ENCODE measurements at regions not wholly inside any gene's neighbourhood (a gene's known extent, or its start where the extent isn't known, plus 50 kb on each side); places are given as distances from the start of the nearest gene placed in this dataset.

- Histone ChIP-seq H3K27me3 (replicated peaks; ENCODE audit: insufficient read depth, low read length) (no peaks in the 10 kb centered on the region), H3K36me3 (replicated peaks; ENCODE audit: insufficient read depth, low read length) (no peaks in the 10 kb centered on the region), H3K9me3 (replicated peaks; ENCODE audit: insufficient read depth, low read length) (no peaks in the 10 kb centered on the region), H2AFZ (ENCODE audit: low read length) (no peak overlapping the region), H3K4me3 (ENCODE audit: low read length) (no peak overlapping the region), H3K9me2 (replicated peaks; ENCODE audit: insufficient read depth, low read length) (no peaks in the 10 kb centered on the region), H4K20me1 (ENCODE audit: insufficient read depth, low read length) (no peaks in the 10 kb centered on the region), H3K79me2 (ENCODE audit: low read length) (no peaks in the 10 kb centered on the region), H3K4me2 (ENCODE audit: low read depth, low read length) (no peak overlapping the region), H3K27ac (ENCODE audit: low read length) (no peak overlapping the region), H3K4me1 (ENCODE audit: low read length) (peaks cover 11% of the 10 kb centered on the region), H3K9ac (ENCODE audit: low read length) (no peak overlapping the region), H3F3A (ENCODE audit: insufficient read depth, low read length) (peaks cover 7% of the 10 kb centered on the region)
- DNase-seq: no peak
- no peak for TF ChIP-seq EZH2 (optimal IDR thresholded peaks at IDR 0.05; ENCODE audit: low read depth, low read length)
Measured at GRCh38 chr15:57785039-57785438, 78.5 kb downstream of the POLR2M start.

- H2AFZ ChIP-seq (ENCODE audit: low read length): no peak overlapping the region
- H3K4me1 ChIP-seq (ENCODE audit: low read length): peaks cover 3% of the 10 kb centered on the region
- no peak for DNase-seq
- no peaks in the 10 kb centered on the region for H3F3A ChIP-seq (ENCODE audit: insufficient read depth, low read length)
- H3K27ac ChIP-seq (ENCODE audit: low read length): no peak overlapping the region
- H3K4me3 ChIP-seq (ENCODE audit: low read length): no peak overlapping the region
- H3K4me2 ChIP-seq (ENCODE audit: low read depth, low read length): no peak overlapping the region
- no peaks in the 10 kb centered on the region for H3K36me3 ChIP-seq (replicated peaks; ENCODE audit: insufficient read depth, low read length)
- no peaks in the 10 kb centered on the region for H3K79me2 ChIP-seq (ENCODE audit: low read length)
- H4K20me1 ChIP-seq (ENCODE audit: insufficient read depth, low read length): no peaks in the 10 kb centered on the region
- no peak overlapping the region for H3K9ac ChIP-seq (ENCODE audit: low read length)
- TF ChIP-seq EZH2 (optimal IDR thresholded peaks at IDR 0.05; ENCODE audit: low read depth, low read length): no peak
- no peak for TF ChIP-seq EZH2phosphoT487 (IDR thresholded peaks at IDR 0.05; ENCODE audit: low read length)
- TF ChIP-seq, protein P1, sequence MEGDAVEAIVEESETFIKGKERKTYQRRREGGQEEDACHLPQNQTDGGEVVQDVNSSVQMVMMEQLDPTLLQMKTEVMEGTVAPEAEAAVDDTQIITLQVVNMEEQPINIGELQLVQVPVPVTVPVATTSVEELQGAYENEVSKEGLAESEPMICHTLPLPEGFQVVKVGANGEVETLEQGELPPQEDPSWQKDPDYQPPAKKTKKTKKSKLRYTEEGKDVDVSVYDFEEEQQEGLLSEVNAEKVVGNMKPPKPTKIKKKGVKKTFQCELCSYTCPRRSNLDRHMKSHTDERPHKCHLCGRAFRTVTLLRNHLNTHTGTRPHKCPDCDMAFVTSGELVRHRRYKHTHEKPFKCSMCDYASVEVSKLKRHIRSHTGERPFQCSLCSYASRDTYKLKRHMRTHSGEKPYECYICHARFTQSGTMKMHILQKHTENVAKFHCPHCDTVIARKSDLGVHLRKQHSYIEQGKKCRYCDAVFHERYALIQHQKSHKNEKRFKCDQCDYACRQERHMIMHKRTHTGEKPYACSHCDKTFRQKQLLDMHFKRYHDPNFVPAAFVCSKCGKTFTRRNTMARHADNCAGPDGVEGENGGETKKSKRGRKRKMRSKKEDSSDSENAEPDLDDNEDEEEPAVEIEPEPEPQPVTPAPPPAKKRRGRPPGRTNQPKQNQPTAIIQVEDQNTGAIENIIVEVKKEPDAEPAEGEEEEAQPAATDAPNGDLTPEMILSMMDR (IDR thresholded peaks at IDR 0.05; ENCODE audit: low read length): no peak
- H3K27me3 ChIP-seq (replicated peaks; ENCODE audit: insufficient read depth, low read length): no peaks in the 10 kb centered on the region
- no peaks in the 10 kb centered on the region for H3K9me2 ChIP-seq (replicated peaks; ENCODE audit: insufficient read depth, low read length)
- no peaks in the 10 kb centered on the region for H3K9me3 ChIP-seq (replicated peaks; ENCODE audit: insufficient read depth, low read length)
Measured at GRCh38 chr15:57785959-57786358, 79.4 kb downstream of the POLR2M start.

DNA sequence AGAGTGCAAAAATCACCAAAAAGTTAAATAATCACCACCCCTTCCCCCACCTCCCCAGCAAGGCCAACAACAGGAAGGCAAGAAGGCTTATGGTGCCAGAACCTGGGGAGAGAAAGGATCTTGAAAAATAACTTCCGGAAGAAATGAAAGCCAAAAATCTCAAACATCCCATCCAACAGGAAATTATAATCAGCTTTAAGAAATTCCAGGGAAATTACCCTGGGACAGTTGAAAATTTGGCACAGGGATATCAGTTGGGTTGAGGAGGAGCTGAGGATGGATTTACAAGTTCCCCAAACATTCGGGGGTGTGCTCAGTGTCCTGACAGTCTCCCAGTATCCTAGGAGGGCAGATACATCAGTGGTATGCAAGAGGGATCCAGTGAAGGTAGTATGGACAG is 82.7 kb downstream of the POLR2M start:
- Histone ChIP-seq H3K9me2 (replicated peaks; ENCODE audit: insufficient read depth, low read length) (no peaks in the 10 kb centered on the region), H3F3A (ENCODE audit: insufficient read depth, low read length) (no peaks in the 10 kb centered on the region), H3K36me3 (replicated peaks; ENCODE audit: insufficient read depth, low read length) (no peaks in the 10 kb centered on the region), H3K9me3 (replicated peaks; ENCODE audit: insufficient read depth, low read length) (no peaks in the 10 kb centered on the region), H3K4me1 (ENCODE audit: low read length) (no peaks in the 10 kb centered on the region), H4K20me1 (ENCODE audit: insufficient read depth, low read length) (no peaks in the 10 kb centered on the region), H2AFZ (ENCODE audit: low read length) (no peak overlapping the region), H3K27ac (ENCODE audit: low read length) (no peak overlapping the region), H3K4me2 (ENCODE audit: low read depth, low read length) (no peak overlapping the region), H3K79me2 (ENCODE audit: low read length) (no peaks in the 10 kb centered on the region), H3K4me3 (ENCODE audit: low read length) (no peak overlapping the region), H3K9ac (ENCODE audit: low read length) (no peak overlapping the region), H3K27me3 (replicated peaks; ENCODE audit: insufficient read depth, low read length) (no peaks in the 10 kb centered on the region)
- no peak for DNase-seq
- TF ChIP-seq, protein P1 (IDR thresholded peaks at IDR 0.05; ENCODE audit: low read length): no peak
- TF ChIP-seq EZH2 (optimal IDR thresholded peaks at IDR 0.05; ENCODE audit: low read depth, low read length) (no peak), EZH2phosphoT487 (IDR thresholded peaks at IDR 0.05; ENCODE audit: low read length) (no peak)

GRCh38 chr15:57792724-57793449 is 86.4 kb downstream of the POLR2M start:
- no peaks in the 10 kb centered on the region for H3K79me2 ChIP-seq (ENCODE audit: low read length)

More at GRCh38 chr15:57792724-57793449, 86.4 kb downstream of the POLR2M start:
- H3K9me2 ChIP-seq (replicated peaks; ENCODE audit: insufficient read depth, low read length): no peaks in the 10 kb centered on the region
- H3K27me3 ChIP-seq (replicated peaks; ENCODE audit: insufficient read depth, low read length): no peaks in the 10 kb centered on the region
- H3K9ac ChIP-seq (ENCODE audit: low read length): no peak overlapping the region
- no peaks in the 10 kb centered on the region for H3K36me3 ChIP-seq (replicated peaks; ENCODE audit: insufficient read depth, low read length)
- H3K27ac ChIP-seq (ENCODE audit: low read length): no peak overlapping the region
- TF ChIP-seq EZH2 (optimal IDR thresholded peaks at IDR 0.05; ENCODE audit: low read depth, low read length) (no peak), EZH2phosphoT487 (IDR thresholded peaks at IDR 0.05; ENCODE audit: low read length) (no peak)
- H2AFZ ChIP-seq (ENCODE audit: low read length): no peak overlapping the region
- H4K20me1 ChIP-seq (ENCODE audit: insufficient read depth, low read length): no peaks in the 10 kb centered on the region
- no peak for DNase-seq
- H3K4me1 ChIP-seq (ENCODE audit: low read length): peaks cover 10% of the 10 kb centered on the region
- H3K9me3 ChIP-seq (replicated peaks; ENCODE audit: insufficient read depth, low read length): no peaks in the 10 kb centered on the region
- H3K4me2 ChIP-seq (ENCODE audit: low read depth, low read length): no peak overlapping the region
- H3F3A ChIP-seq (ENCODE audit: insufficient read depth, low read length): peaks cover 8% of the 10 kb centered on the region; the same call in 1 of the 2 replicates
- no peak overlapping the region for H3K4me3 ChIP-seq (ENCODE audit: low read length)
